HG03354 (cell line): ENCODE measurements at regions not wholly inside any gene's neighbourhood (a gene's known extent, or its start where the extent isn't known, plus 50 kb on each side); places are given as distances from the start of the nearest gene placed in this dataset.
"Not testable (repeated sequence)": the region's sequence is repeated elsewhere in the genome, so short reads cannot be mapped to it uniquely, and the experiment has no call there.

ENCODE experiments used
- ATAC-seq: cut with Tn5 transposase; IDR thresholded peaks from one replicate; pipeline ENCODE4 v1.9.1; 2021; ENCODE audit warnings: mild to moderate bottlenecking; ENCODE audit not compliant: unreplicated experiment, poor library complexity, severe bottlenecking

DNA sequence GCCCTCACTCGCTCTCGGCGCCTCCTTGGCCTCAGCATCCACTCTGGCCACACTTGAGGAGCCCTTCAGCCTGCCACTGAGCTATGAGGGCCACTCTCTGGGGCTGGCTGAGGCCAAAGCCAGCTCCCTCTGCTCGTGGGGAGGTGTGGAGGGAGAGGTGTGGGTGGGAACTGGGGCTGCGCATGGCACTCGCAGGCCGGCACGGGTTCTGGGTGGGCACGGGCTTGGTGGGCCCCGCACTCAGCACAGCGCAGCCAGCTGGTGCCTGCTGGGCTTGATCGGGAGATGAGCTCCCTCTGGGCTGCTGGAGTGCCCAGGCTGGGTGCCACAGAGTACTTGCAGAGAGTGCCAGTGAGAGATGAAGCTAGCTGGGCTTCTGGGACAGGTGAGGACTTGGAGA lies 875.5 kb downstream of the XPNPEP1 start:
- no peak for ATAC-seq

- ATAC-seq, result not testable (repeated sequence)
These were observed 876.9 kb downstream of the XPNPEP1 start for GRCh38 chr10:109046427-109046826.

DNA sequence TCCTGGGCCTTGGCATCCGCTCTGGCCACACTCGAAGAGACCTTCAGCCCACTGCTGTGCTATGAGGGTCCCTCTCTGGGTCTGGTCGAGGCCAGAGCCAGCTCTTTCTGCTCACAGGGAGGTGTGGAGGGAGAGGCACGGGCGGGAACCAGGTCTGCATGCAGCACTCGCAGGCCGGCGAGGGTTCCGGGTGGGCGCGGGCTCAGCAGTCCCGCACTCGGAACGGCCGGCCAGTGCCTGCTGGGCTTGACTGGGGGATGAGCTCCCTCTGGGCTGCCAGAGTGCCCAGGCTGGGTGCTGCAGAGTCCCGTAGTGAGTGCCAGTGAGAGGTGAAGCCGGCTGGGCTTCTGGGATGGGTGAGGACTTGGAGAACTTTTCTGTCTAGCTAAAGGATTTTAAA lies 882.7 kb downstream of the XPNPEP1 start:
- ATAC-seq, result no peak

DNA sequence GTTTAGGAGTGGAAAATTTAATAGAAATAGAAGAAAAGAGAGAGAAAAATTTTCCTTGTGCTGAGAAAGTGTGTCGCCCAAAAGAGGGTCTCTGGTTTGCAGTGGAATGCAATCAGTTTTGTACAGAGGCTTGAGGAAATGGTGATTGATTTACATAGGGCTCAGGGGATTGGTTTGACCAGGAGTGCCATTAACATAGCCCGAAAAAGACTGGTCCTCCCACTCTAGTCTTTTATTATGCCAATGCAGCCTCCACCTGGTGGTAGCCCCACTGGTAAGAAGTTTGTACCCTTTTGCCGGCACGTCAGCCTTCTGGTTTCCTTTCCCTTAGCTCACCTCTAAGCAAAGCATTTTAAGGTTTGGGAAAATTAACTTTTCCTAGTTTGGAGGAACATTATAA lies 885.3 kb downstream of the XPNPEP1 start:
- no peak for ATAC-seq

DNA sequence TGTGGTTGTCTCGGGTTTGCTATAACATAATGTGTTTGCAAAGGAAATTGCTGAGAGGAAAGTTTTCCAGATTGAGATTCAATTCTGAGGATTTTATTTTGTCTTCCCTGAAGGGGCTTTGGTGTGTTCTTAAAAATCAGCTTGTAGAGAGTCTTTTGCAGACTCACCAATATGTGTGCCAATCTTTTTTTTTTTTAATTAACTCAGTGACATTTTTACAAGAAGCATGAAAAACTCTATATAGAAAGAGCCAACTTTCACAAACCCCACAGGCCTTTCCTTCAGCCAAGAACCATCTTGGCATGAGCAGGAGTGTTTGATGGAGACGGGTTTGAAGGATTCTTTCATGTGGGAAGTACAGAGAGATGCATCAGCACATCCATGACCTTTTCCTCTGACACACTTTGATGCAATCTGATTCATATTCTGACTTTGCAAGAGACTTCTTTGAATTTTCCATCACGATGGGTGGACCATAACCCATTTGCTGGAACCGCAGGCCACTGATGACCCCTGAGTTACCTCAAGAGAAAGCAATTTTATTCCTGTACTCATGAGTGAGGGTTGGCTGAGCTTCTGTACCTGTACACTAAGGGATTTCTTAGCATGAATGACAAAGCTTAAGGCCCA lies 892.6 kb downstream of the XPNPEP1 start:
- ATAC-seq, result no peak

GRCh38 chr10:109029870-109030269 lies 893.4 kb downstream of the XPNPEP1 start:
- no peak for ATAC-seq

- ATAC-seq, result no peak
These were observed 895.7 kb downstream of the XPNPEP1 start for GRCh38 chr10:109027534-109028185.

DNA sequence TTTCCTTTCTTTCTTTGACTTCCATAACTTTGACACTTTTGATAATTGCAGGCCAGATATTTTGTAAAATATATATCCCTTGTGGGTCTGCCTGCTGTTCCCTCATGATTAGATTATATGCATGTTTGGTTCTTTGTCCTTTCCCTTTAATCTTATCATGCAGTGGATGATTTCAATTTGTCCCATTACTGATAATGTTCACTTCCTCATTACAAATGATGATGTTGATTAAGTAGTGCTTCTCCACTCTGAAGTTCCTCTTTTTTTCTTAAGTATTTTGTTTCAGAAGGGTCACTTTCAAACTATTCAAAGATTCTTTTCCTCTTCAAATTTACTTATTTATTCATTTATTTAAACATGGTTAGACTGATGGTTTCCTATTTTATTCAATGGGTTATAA lies 898.1 kb downstream of the XPNPEP1 start:
- ATAC-seq, result no peak

DNA sequence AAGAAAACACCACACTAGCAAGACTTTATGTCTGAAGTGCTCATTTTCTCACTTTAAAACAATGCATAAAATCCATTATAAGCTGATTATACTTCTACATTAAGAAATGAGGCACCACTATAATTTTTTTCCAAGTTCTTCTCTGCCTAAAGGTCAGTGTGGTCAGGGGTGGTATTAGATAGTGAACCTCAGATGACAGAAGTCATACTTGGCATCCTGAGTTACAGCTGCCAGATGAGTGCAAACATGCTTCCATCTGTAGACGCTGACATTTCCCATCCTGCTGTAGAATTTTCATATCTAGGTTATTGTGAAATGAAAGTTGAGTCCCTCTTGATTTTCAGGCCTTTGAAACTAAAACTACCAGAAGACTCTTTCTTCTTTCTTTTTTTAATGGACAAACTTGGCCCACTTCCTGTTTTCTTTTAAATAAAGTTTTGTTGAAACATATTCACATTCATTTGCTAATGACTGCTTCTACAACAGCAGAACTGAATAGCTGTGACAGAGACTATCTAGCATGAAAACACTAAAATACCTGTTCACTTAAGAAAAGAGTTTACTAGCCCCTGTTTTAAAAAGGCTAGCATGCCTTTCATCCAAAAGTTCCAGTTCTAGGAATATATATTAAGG lies 900.8 kb downstream of the XPNPEP1 start:
- ATAC-seq, result no peak

- ATAC-seq, result no peak
These were observed 904.3 kb downstream of the XPNPEP1 start for GRCh38 chr10:109019001-109019424.

DNA sequence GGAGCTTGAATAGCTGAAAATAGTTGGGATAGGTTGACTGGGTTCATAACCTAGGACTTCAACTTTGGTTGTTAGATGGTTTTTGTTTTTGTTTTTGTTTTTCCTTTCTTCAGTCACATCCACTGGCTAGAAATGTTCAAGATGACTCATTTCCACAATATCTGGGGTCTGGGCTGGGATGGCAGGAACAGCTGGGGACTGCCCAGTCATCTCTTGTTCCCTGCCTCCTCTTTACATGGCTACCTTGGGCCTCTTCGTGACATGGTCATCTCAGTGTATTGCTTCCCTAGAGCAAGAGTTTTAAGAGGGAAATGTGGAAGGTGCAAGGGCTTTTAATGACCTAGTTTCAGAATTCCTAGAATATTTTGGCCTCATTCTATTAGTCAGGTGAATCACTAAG lies 915.8 kb downstream of the XPNPEP1 start:
- ATAC-seq, result no peak

DNA sequence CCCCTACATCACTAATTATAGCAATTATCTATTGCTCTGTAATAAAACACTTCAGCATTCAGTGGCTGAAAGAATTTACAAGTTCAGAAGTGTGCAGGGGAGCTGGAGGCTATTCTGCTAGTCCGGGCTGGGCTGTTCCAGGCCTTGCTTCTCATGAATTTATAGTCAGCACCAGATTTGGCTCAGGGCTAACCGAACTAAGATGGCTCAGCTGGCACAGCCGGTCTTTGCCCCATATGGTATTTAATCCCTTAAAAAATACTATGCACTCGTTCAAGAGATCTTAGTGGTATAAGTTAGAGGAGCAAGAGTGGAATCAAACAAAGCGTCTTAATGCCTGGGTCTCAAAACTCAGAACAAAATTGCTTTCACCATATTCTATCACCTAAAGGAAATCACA lies 932.9 kb downstream of the XPNPEP1 start:
- no peak for ATAC-seq

DNA sequence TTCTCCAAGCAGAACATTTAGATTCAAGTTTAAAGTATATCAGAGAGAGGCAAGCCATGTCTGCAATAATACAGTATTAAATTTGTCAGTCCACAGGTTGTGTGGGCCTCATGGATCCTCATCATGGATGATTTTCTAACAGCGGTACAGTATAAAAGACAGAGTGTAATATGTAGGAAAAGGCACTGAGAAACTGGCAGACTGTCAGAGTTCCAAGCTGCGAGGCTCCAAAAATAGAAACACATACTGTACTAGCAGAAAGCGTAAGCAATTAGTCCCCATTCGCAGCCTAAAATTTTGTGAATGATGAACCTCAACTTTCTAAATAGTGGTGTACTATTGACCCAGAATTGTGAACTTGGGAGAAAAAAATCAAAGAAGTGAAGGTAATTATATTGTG lies 933.3 kb downstream of the XPNPEP1 start:
- no peak for ATAC-seq

GRCh38 chr10:108982159-108982558 lies 941.2 kb downstream of the XPNPEP1 start:
- ATAC-seq, result no peak

- no peak for ATAC-seq
These were observed 942.4 kb downstream of the XPNPEP1 start for GRCh38 chr10:108980869-108981268.

- no peak for ATAC-seq
These were observed 947.8 kb downstream of the XPNPEP1 start for GRCh38 chr10:108975459-108976058.

GRCh38 chr10:108970016-108970415 lies 953.3 kb downstream of the XPNPEP1 start:
- ATAC-seq, result no peak

DNA sequence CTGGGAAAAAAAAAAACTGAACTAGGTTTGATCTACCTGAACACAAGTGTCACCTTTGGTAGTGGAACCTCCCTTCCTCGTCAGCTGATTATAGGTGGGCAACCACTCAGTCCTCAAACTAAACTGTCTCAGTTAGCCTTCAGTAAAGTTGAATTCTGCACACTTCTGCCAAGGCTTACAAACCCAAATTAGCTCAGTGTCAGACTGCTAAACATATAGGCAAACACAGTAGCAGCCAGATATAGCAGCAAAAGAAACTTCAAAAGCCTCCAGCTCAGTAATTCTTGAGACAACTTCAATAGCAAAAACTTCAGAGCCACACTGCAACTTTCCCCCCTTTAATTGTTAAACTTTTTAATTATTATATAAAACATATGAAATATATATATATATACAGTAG lies 956.9 kb downstream of the XPNPEP1 start:
- no peak for ATAC-seq

GRCh38 chr10:108966005-108966404 lies 957.3 kb downstream of the XPNPEP1 start:
- no peak for ATAC-seq

DNA sequence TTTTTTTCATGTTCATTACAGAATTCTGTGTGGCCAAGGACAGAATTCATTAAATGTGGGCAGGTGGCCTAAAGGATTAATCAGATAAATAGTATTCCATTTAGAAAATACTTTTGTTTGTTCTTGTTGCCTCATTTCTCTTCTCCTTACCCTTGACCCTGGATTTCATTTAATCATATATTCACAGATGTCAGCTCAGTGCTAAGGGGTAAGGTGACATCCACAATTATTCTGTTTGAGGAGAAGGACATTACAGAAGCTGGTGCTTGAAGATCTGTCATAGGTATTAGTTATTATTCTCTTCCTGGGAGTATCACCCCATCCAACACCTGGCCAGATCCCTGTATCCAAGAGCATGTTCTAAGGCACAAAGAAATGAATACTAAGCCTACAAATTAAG lies 961.1 kb downstream of the XPNPEP1 start:
- no peak for ATAC-seq

GRCh38 chr10:108957681-108958080 lies 965.6 kb downstream of the XPNPEP1 start:
- no peak for ATAC-seq
